ENCODE measurements at regions not wholly inside any gene's neighbourhood (a gene's known extent, or its start where the extent isn't known, plus 50 kb on each side); places are given as distances from the start of the nearest gene placed in this dataset.

DNA sequence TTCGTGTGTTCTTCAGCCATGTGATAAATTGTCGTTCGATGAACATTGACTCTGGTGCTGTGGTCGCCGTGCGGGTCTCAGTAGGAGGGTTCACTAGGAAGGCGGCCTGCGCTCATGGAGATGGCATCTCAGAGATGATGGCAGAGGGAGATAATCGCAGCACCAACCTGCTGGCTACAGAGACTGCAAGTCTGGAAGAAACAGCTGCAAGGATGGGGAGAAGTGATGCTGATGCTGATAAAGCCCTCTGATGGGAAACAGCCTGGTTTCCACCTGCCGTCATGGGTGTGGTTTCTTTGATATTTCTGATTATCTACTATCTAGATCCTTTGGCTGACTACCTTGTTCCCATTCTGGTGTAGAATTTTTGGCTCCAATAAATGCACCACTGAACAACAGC is 130.5 kb upstream of the ANKRD30A start:
- H3K9me3 ChIP-seq (ENCODE audit: control insufficient read depth, insufficient read depth, low read depth, low read length), result peaks cover 36% of the 10 kb centered on the region
- H3K9ac ChIP-seq (ENCODE audit: low read length), result no peak overlapping the region
- H3K4me3 ChIP-seq (ENCODE audit: low read depth, low read length), result no peak overlapping the region
- no peaks in the 10 kb centered on the region for H3K36me3 ChIP-seq (ENCODE audit: control insufficient read depth, insufficient read depth, low read length)
- no peaks in the 10 kb centered on the region for H3K27me3 ChIP-seq (ENCODE audit: control insufficient read depth, insufficient read depth, low read length)
- no peak overlapping the region for H3K27ac ChIP-seq (ENCODE audit: low read depth, low read length)
- H3K4me1 ChIP-seq (ENCODE audit: control insufficient read depth, insufficient read depth, low read length), result no peaks in the 10 kb centered on the region

DNA sequence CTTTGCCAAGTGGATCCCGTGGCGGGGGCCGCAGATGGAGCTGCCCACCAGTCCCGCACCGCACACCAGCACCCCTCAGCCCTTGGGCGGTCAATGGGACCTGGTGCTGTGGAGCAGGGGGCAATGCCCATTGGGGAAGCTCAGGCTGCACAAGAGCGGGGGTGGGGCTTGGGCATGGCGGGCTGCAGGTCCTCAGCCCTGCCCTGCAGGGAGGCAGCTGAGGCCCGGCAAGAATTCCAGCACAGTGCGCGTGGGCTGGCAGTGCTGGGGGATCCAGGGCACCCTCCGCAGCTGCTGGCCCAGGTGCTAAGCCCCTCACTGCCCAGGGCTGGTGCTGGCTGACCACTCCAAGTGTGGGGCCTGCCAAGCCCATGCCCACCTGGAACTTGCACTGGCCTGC is 136.2 kb upstream of the ANKRD30A start:
- Histone ChIP-seq H3K4me3 (ENCODE audit: low read depth, low read length) (no peak overlapping the region), H3K27me3 (ENCODE audit: control insufficient read depth, insufficient read depth, low read length) (no peaks in the 10 kb centered on the region), H3K9ac (ENCODE audit: low read length) (no peak overlapping the region), H3K27ac (ENCODE audit: low read depth, low read length) (no peak overlapping the region), H3K9me3 (ENCODE audit: control insufficient read depth, insufficient read depth, low read depth, low read length) (peaks cover 60% of the 10 kb centered on the region), H3K4me1 (ENCODE audit: control insufficient read depth, insufficient read depth, low read length) (no peaks in the 10 kb centered on the region), H3K36me3 (ENCODE audit: control insufficient read depth, insufficient read depth, low read length) (no peaks in the 10 kb centered on the region)

DNA sequence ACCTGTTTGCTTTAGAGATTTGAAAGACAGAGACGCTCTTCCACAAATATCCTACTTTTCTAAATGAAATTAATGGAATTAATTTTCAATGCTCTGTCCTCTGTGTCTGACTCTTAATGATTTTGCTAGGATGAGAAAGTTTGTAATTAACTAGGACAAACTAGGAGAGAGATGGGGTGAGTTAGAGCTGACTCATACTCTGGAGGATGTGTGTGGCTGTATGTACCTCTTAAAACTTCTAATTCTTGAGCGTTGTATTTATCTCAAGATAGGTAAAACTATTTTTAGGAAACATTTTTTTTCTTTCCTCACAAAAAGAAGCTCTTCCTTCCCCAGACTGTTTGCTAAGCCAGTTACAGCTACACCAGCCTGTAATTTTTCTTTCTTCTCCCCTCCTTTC is 178.8 kb upstream of the ANKRD30A start:
- Histone ChIP-seq H3K9ac (ENCODE audit: low read length) (no peak overlapping the region), H3K4me3 (ENCODE audit: low read depth, low read length) (no peak overlapping the region), H3K9me3 (ENCODE audit: control insufficient read depth, insufficient read depth, low read depth, low read length) (peaks cover 41% of the 10 kb centered on the region; the same call in 1 of the 2 replicates), H3K27ac (ENCODE audit: low read depth, low read length) (no peak overlapping the region), H3K36me3 (ENCODE audit: control insufficient read depth, insufficient read depth, low read length) (no peaks in the 10 kb centered on the region), H3K4me1 (ENCODE audit: control insufficient read depth, insufficient read depth, low read length) (no peaks in the 10 kb centered on the region), H3K27me3 (ENCODE audit: control insufficient read depth, insufficient read depth, low read length) (no peaks in the 10 kb centered on the region; the same call in 1 of the 2 replicates)

DNA sequence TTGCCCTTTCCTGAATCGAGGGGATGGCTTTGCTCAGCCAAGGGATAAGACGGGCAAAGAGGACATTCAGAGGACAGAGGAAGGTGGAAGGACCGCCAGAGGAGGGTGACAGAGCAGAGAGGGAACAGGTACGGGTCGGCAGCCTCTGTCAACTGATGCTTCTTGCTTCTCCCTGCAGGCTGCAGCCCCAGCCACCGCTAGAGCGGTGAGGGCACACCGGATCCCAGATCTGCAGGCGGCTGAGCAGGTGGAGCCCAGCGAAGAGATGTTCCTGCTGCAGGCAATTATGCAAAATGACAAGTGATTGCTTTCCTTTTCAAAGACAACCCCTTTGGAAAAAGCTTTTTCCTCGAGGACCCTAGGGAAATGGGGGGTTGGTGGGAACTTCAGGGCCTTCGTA is 181.9 kb upstream of the ANKRD30A start:
- peaks cover 41% of the 10 kb centered on the region; the same call in 1 of the 2 replicates for H3K9me3 ChIP-seq (ENCODE audit: control insufficient read depth, insufficient read depth, low read depth, low read length)
- no peaks in the 10 kb centered on the region; the same call in 1 of the 2 replicates for H3K27me3 ChIP-seq (ENCODE audit: control insufficient read depth, insufficient read depth, low read length)
- H3K9ac ChIP-seq (ENCODE audit: low read length), result no peak overlapping the region
- H3K4me1 ChIP-seq (ENCODE audit: control insufficient read depth, insufficient read depth, low read length), result no peaks in the 10 kb centered on the region
- H3K27ac ChIP-seq (ENCODE audit: low read depth, low read length), result no peak overlapping the region
- H3K4me3 ChIP-seq (ENCODE audit: low read depth, low read length), result no peak overlapping the region
- no peaks in the 10 kb centered on the region for H3K36me3 ChIP-seq (ENCODE audit: control insufficient read depth, insufficient read depth, low read length)

DNA sequence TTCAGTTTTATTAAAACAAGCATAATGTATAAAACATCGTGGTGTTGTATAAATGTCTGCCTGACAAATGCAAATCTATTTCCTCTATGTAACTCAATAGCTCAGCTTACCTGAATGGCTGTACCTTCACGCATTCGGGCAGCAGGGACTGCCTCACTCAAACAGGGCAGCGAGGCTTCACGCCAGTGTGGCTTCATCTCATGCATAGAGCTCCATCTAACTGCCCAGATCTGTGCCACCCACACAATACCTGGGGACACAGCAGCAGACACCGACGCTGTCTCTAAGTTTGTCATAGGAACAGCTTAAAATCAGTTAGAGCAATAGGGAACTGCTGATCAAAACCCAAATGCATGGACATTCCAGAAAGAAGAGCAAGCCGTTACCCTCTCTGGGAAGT is 182.8 kb upstream of the ANKRD30A start:
- Histone ChIP-seq H3K4me1 (ENCODE audit: control insufficient read depth, insufficient read depth, low read length) (no peaks in the 10 kb centered on the region), H3K9ac (ENCODE audit: low read length) (no peak overlapping the region), H3K27ac (ENCODE audit: low read depth, low read length) (no peak overlapping the region), H3K36me3 (ENCODE audit: control insufficient read depth, insufficient read depth, low read length) (no peaks in the 10 kb centered on the region), H3K4me3 (ENCODE audit: low read depth, low read length) (no peak overlapping the region), H3K9me3 (ENCODE audit: control insufficient read depth, insufficient read depth, low read depth, low read length) (peaks cover 38% of the 10 kb centered on the region; the same call in 1 of the 2 replicates), H3K27me3 (ENCODE audit: control insufficient read depth, insufficient read depth, low read length) (no peaks in the 10 kb centered on the region; the same call in 1 of the 2 replicates)

DNA sequence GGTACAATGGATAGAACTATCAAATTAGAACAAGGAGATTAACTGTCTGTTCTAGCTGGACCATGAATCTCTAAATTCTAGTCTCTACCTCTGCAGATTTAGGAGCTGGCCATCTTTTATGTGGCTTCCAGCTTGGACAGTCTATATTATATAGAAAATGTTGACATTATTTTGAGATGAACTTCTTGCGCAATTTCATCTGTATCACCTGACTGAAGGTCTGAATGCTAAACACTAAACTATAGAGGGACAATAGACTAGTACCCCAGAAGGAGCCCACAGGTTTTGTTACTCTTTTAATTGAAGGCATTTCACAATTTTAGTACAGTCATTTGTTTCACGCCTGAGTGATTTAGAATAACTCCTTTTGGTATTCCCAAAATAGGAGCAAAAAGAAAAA is 222.4 kb upstream of the ANKRD30A start:
- H3K27me3 ChIP-seq (ENCODE audit: control insufficient read depth, insufficient read depth, low read length), result no peaks in the 10 kb centered on the region
- H3K4me3 ChIP-seq (ENCODE audit: low read depth, low read length), result no peak overlapping the region
- no peak overlapping the region for H3K9ac ChIP-seq (ENCODE audit: low read length)
- no peaks in the 10 kb centered on the region for H3K36me3 ChIP-seq (ENCODE audit: control insufficient read depth, insufficient read depth, low read length)
- peaks cover 38% of the 10 kb centered on the region for H3K9me3 ChIP-seq (ENCODE audit: control insufficient read depth, insufficient read depth, low read depth, low read length)
- H3K27ac ChIP-seq (ENCODE audit: low read depth, low read length), result no peak overlapping the region
- no peaks in the 10 kb centered on the region for H3K4me1 ChIP-seq (ENCODE audit: control insufficient read depth, insufficient read depth, low read length)

DNA sequence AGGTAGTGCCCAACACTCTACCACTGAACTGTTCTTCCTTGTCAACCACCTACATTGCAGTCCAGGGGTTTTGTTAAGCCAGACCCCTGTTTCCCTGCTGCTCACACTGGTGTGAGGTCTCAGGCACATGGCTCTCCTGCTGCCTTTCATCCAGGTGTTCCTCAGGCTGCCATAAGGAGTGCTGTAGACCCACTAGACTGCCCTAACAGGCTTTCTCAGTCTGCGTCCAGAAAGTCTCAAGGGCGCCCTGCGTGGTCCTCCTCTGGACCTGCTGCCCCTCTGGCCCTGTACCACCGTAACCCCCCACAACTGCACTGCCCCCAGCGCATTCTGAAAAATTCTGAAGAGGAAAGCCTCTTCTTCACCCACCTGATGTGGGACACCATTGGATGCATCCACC is 225.7 kb upstream of the ANKRD30A start:
- peaks cover 34% of the 10 kb centered on the region for H3K9me3 ChIP-seq (ENCODE audit: control insufficient read depth, insufficient read depth, low read depth, low read length)
- H3K4me3 ChIP-seq (ENCODE audit: low read depth, low read length), result no peak overlapping the region
- H3K4me1 ChIP-seq (ENCODE audit: control insufficient read depth, insufficient read depth, low read length), result no peaks in the 10 kb centered on the region
- no peak overlapping the region for H3K27ac ChIP-seq (ENCODE audit: low read depth, low read length)
- no peak overlapping the region for H3K9ac ChIP-seq (ENCODE audit: low read length)
- no peaks in the 10 kb centered on the region for H3K36me3 ChIP-seq (ENCODE audit: control insufficient read depth, insufficient read depth, low read length)
- H3K27me3 ChIP-seq (ENCODE audit: control insufficient read depth, insufficient read depth, low read length), result no peaks in the 10 kb centered on the region

DNA sequence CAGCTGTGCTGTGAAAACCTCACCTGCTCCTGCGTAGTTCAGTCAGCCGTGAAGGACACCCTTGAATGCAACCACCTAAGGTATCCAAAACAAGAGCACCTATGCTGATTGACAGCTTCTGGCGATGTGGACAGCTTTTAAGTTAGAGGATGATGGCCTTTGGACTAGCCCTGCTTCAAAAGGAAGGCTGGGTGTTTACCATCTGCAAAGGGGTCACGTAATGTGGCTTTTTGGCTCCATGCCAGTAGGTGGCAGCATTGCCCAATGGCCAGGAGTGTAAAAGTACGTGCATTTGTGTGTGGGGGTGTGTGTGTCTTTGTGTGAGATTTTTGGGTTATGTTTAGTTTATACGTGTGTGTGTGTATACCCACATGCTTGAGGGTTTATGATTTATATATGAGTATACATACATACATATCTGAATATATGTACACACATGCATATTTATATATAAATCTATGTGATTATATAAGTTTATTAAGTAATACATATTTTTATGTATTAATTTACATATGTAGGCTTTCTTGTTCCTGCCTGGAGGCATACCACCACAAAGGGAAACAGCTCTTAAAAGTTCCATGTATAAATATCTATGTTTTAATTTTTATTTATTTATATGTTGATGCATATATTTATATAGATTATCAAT is 236.3 kb upstream of the ANKRD30A start:
- H3K27me3 ChIP-seq (ENCODE audit: control insufficient read depth, insufficient read depth, low read length), result no peaks in the 10 kb centered on the region
- H3K4me1 ChIP-seq (ENCODE audit: control insufficient read depth, insufficient read depth, low read length), result no peaks in the 10 kb centered on the region
- H3K9ac ChIP-seq (ENCODE audit: low read length), result no peak overlapping the region
- no peak overlapping the region for H3K4me3 ChIP-seq (ENCODE audit: low read depth, low read length)
- H3K9me3 ChIP-seq (ENCODE audit: control insufficient read depth, insufficient read depth, low read depth, low read length), result peaks cover 30% of the 10 kb centered on the region; the same call in 1 of the 2 replicates
- H3K36me3 ChIP-seq (ENCODE audit: control insufficient read depth, insufficient read depth, low read length), result no peaks in the 10 kb centered on the region
- H3K27ac ChIP-seq (ENCODE audit: low read depth, low read length), result no peak overlapping the region

DNA sequence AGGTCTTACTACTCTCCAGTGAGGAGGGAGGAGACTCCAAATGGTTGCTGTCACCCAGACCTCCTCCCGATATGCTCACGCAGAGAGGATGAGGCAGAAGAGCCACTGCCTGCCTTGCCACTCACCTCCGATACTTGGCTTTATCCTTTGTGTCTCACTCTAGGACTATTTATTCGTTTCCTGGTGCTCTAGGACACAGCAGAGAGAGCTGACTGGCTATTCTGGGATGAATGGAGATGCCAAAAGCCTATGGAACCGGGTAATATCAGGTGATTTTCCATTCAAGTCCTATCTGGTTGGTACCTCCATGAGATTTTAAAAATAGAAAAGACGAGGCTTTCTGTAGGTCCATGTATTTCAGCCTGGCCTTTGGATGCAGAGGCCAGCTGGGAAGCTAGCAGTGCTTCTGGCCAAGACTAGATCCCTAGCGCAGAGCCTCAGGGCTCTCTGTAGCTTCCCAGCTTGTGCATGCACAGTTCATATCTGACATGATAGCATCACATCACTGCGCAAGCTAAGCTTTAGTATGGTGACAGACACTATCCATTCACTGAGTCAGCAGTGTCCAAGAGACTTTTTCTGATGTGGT is 239.0 kb upstream of the ANKRD30A start:
- Histone ChIP-seq H3K9me3 (ENCODE audit: control insufficient read depth, insufficient read depth, low read depth, low read length) (peaks cover 42% of the 10 kb centered on the region; the same call in 1 of the 2 replicates), H3K27me3 (ENCODE audit: control insufficient read depth, insufficient read depth, low read length) (no peaks in the 10 kb centered on the region), H3K27ac (ENCODE audit: low read depth, low read length) (no peak overlapping the region), H3K4me3 (ENCODE audit: low read depth, low read length) (no peak overlapping the region), H3K4me1 (ENCODE audit: control insufficient read depth, insufficient read depth, low read length) (no peaks in the 10 kb centered on the region), H3K9ac (ENCODE audit: low read length) (no peak overlapping the region), H3K36me3 (ENCODE audit: control insufficient read depth, insufficient read depth, low read length) (no peaks in the 10 kb centered on the region)

DNA sequence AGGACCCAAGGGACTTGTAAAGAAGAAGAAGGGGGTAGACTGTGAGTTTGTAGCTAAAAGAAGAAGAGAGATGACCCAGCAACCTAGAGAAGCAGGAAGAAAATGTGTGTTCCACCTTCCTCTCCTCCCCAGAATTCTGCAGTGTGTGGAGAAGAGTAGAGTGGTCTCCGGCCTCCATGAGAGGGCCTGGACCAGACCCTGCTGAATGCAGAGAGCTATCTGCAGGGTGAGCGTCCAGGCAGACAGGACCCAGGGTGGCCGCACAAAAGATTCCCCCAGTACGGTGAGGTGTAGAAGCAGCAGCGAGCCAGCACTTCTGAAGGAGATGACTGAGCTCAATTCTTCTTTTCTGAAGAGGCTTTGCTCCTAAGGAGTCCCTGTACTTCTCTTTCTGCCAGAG is 239.7 kb upstream of the ANKRD30A start:
- no peaks in the 10 kb centered on the region for H3K36me3 ChIP-seq (ENCODE audit: control insufficient read depth, insufficient read depth, low read length)
- no peak overlapping the region for H3K27ac ChIP-seq (ENCODE audit: low read depth, low read length)
- no peaks in the 10 kb centered on the region for H3K27me3 ChIP-seq (ENCODE audit: control insufficient read depth, insufficient read depth, low read length)
- H3K4me1 ChIP-seq (ENCODE audit: control insufficient read depth, insufficient read depth, low read length), result no peaks in the 10 kb centered on the region
- H3K9me3 ChIP-seq (ENCODE audit: control insufficient read depth, insufficient read depth, low read depth, low read length), result peaks cover 40% of the 10 kb centered on the region; the same call in 1 of the 2 replicates
- no peak overlapping the region for H3K4me3 ChIP-seq (ENCODE audit: low read depth, low read length)
- no peak overlapping the region for H3K9ac ChIP-seq (ENCODE audit: low read length)

DNA sequence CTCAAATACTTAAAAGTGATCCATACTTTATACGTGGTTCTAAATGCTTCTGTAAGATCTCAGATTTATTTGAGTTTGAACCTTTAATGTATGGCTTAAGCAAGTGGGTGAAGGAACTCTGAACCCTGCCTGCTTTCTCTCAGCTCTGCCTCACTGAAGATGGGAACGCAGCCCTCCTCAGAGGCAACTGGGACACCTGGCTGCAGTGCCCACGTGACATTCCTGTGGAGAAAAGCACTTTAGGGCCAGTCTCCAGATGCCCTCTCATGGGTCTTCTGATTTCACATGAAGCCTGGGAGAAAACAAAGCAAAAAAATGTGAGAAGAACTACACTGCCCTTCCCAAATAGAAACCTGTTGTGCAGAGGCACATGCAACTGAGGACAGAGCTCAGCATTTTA is 242.6 kb upstream of the ANKRD30A start:
- peaks cover 30% of the 10 kb centered on the region; the same call in 1 of the 2 replicates for H3K9me3 ChIP-seq (ENCODE audit: control insufficient read depth, insufficient read depth, low read depth, low read length)
- H3K27me3 ChIP-seq (ENCODE audit: control insufficient read depth, insufficient read depth, low read length), result no peaks in the 10 kb centered on the region
- no peak overlapping the region for H3K9ac ChIP-seq (ENCODE audit: low read length)
- no peak overlapping the region for H3K27ac ChIP-seq (ENCODE audit: low read depth, low read length)
- H3K4me3 ChIP-seq (ENCODE audit: low read depth, low read length), result no peak overlapping the region
- no peaks in the 10 kb centered on the region for H3K36me3 ChIP-seq (ENCODE audit: control insufficient read depth, insufficient read depth, low read length)
- H3K4me1 ChIP-seq (ENCODE audit: control insufficient read depth, insufficient read depth, low read length), result no peaks in the 10 kb centered on the region

Data from HUES6 (cell line).